ENCODE measurements at regions not wholly inside any gene's neighbourhood (a gene's known extent, or its start where the extent isn't known, plus 50 kb on each side); places are given as distances from the start of the nearest gene placed in this dataset.

- WGBS (ENCODE audit: insufficient coverage, low coverage, missing lambda C conversion rate): 25% methylated on average over 1 of the region's 1 CpG
- Histone ChIP-seq H3K4me1 (replicated peaks in 1 of 2; ENCODE audit: control insufficient read depth in 2 of 2, insufficient read depth in 2 of 2, low read length in 2 of 2) (peaks cover 10 to 19% of the 10 kb centered on the region in 2 experiments), H3K27me3 (ENCODE audit: control insufficient read depth in 2 of 2, insufficient read depth in 2 of 2, low read length in 2 of 2) (no peaks in the 10 kb centered on the region; a peak in 1 of 5 replicates), H3K4me2 (ENCODE audit: insufficient read depth, low read length) (no peak overlapping the region), H3K36me3 (ENCODE audit: control insufficient read depth, insufficient read depth, low read length) (no peaks in the 10 kb centered on the region), H3K27ac (ENCODE audit: extremely low read depth, low read depth, low read length) (no peak overlapping the region), H3K4me3 (no peak overlapping the region), H4K20me1 (replicated peaks; ENCODE audit: control insufficient read depth, insufficient read depth, low read length) (no peaks in the 10 kb centered on the region), H3K79me2 (ENCODE audit: control insufficient read depth, insufficient read depth, low read length) (no peaks in the 10 kb centered on the region), H2AFZ (ENCODE audit: low read depth, low read length) (no peak overlapping the region), H3K9me1 (ENCODE audit: control insufficient read depth, insufficient read depth, low read length) (no peaks in the 10 kb centered on the region), H3K9me3 (replicated peaks; ENCODE audit: control insufficient read depth, insufficient read depth, low read depth, low read length) (no peaks in the 10 kb centered on the region), H3K9ac (ENCODE audit: insufficient read depth in 1 of 2, low read depth in 2 of 2, low read length in 2 of 2) (no peak overlapping the region)
- ChIA-PET POLR2A (interaction anchor here (0.7 kb wide), 1 partner anchor 13 kb away, joined by 4 read pairs; no protein-coding TSS in a partner anchor), CTCF (ENCODE audit: low intra/inter-chr PET ratio) (no interaction called here)
- FAIRE-seq (no peak), ATAC-seq (no peak), DNase-seq (ENCODE audit: extremely low read depth in 1 of 4, low spot score in 3 of 4) (peak in 1 of 4 experiments; percentile 15)
- intact Hi-C loops (cut with micrococcal nuclease) (no loop called here), in situ Hi-C loops (cut with MboI) (no loop called here)
- no TSS peak for BruUV-seq (replicated peaks)
- TF ChIP-seq ATF7 (IDR thresholded peaks at IDR 0.05) (no peak), MGA (IDR thresholded peaks at IDR 0.05) (no peak), ZBTB1 (CRISPR knock-in tag; IDR thresholded peaks at IDR 0.05; ENCODE audit: borderline replicate concordance, low read depth) (no peak), NR2C2 (CRISPR knock-in tag; IDR thresholded peaks at IDR 0.05) (no peak), NR2C2 (tag; IDR thresholded peaks at IDR 0.05) (no peak), CBX3 (IDR thresholded peaks at IDR 0.05; ENCODE audit: borderline replicate concordance in 1 of 2, low read length in 2 of 2) (no peak), BRF2 (IDR thresholded peaks at IDR 0.05; ENCODE audit: borderline replicate concordance, insufficient read depth, insufficient read length) (no peak)
Measured at GRCh38 chr15:91482799-91483198, 370.7 kb upstream of the SLCO3A1 start.
